Thyroid gland (tissue), 4 donors: ENCODE measurements at regions not wholly inside any gene's neighbourhood (a gene's known extent, or its start where the extent isn't known, plus 50 kb on each side); places are given as distances from the start of the nearest gene placed in this dataset.

Experiments
- POLR2A ChIP-seq, 2 donors: fragments of 450-650 bp; IDR thresholded peaks; one replicate each; pipeline ENCODE4 v1.6.1; 2017; ENCODE audit warnings: antibody characterized with exemption in 2 of 2, mild to moderate bottlenecking in 2 of 2, moderate library complexity in 1 of 2
- TF ChIP-seq, protein P1 (sequence below), 6 experiments: fragments of 200-600 bp in 3 of 6; fragments of 450-650 bp in 3 of 6; sonication (generic) in 3 of 6; IDR thresholded peaks; one replicate each; pipeline ENCODE4 v1.5.1; 2016 to 2019; ENCODE audit warnings: antibody characterized with exemption in 6 of 6, mild to moderate bottlenecking in 2 of 6, inconsistent platforms in 1 of 6, moderate library complexity in 1 of 6

GRCh38 chrX:27903960-27904359 lies 77.3 kb downstream of the DCAF8L1 start:
- TF ChIP-seq POLR2A (IDR thresholded peaks at IDR 0.05) = no peak
- TF ChIP-seq, protein P1, sequence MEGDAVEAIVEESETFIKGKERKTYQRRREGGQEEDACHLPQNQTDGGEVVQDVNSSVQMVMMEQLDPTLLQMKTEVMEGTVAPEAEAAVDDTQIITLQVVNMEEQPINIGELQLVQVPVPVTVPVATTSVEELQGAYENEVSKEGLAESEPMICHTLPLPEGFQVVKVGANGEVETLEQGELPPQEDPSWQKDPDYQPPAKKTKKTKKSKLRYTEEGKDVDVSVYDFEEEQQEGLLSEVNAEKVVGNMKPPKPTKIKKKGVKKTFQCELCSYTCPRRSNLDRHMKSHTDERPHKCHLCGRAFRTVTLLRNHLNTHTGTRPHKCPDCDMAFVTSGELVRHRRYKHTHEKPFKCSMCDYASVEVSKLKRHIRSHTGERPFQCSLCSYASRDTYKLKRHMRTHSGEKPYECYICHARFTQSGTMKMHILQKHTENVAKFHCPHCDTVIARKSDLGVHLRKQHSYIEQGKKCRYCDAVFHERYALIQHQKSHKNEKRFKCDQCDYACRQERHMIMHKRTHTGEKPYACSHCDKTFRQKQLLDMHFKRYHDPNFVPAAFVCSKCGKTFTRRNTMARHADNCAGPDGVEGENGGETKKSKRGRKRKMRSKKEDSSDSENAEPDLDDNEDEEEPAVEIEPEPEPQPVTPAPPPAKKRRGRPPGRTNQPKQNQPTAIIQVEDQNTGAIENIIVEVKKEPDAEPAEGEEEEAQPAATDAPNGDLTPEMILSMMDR (IDR thresholded peaks at IDR 0.05) = no peak
